Endothelial cell (in vitro differentiated cells): ENCODE measurements at regions not wholly inside any gene's neighbourhood (a gene's known extent, or its start where the extent isn't known, plus 50 kb on each side); places are given as distances from the start of the nearest gene placed in this dataset.

Source experiments
- DNase-seq: peaks from one replicate; pipeline ENCODE4 v3.0.0; 2021; ENCODE audit warnings: low spot score
- H3K27ac Mint-ChIP-seq: one replicate; pipeline ENCODE4 v1.8.0; 2021; ENCODE audit warnings: mixed read lengths, inconsistent platforms; ENCODE audit not compliant: unreplicated experiment
- H3K27me3 Mint-ChIP-seq: one replicate; pipeline ENCODE4 v1.8.0; 2021; ENCODE audit warnings: mild to moderate bottlenecking, moderate library complexity, mixed read lengths, inconsistent platforms; ENCODE audit not compliant: unreplicated experiment
- H3K36me3 Mint-ChIP-seq: one replicate; pipeline ENCODE4 v1.8.0; 2021; ENCODE audit warnings: mild to moderate bottlenecking, low read depth, mixed read lengths, inconsistent platforms; ENCODE audit not compliant: unreplicated experiment
- H3K4me1 Mint-ChIP-seq: one replicate; pipeline ENCODE4 v1.8.0; 2021; ENCODE audit warnings: mild to moderate bottlenecking, mixed read lengths, inconsistent platforms; ENCODE audit not compliant: unreplicated experiment
- H3K4me3 Mint-ChIP-seq: one replicate; pipeline ENCODE4 v1.8.0; 2021; ENCODE audit warnings: mild to moderate bottlenecking, mixed read lengths, inconsistent platforms; ENCODE audit not compliant: unreplicated experiment
- H3K9me3 Mint-ChIP-seq: one replicate; pipeline ENCODE4 v1.8.0; 2021; ENCODE audit warnings: mixed read lengths, inconsistent platforms; ENCODE audit not compliant: unreplicated experiment
- TF ChIP-seq, protein P1 (sequence below): fragments of 200-600 bp; sonication (generic); IDR thresholded peaks from one replicate; pipeline ENCODE4 v1.5.0; 2021; ENCODE audit warnings: antibody characterized with exemption; ENCODE audit not compliant: unreplicated experiment

DNA sequence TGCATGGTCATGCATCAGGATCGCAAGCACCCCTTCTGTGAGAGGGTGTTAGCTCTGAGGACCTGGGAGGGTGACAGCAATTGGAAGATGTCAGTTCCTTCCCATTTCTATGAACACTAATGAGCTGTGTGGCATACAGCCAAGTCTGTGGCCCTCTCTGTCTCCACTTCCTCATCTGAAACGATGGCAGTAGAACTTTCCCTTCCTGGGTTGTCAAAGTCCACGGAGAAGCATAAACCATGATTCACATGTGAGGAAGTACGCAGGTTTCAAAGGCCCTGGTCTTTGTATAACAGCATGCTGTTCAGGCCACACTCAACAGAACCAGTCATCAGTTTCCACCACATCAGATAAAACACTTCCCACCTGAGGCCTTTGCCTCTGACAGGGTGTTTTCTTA lies 167.4 kb upstream of the RAB6C start:
- TF ChIP-seq, protein P1, sequence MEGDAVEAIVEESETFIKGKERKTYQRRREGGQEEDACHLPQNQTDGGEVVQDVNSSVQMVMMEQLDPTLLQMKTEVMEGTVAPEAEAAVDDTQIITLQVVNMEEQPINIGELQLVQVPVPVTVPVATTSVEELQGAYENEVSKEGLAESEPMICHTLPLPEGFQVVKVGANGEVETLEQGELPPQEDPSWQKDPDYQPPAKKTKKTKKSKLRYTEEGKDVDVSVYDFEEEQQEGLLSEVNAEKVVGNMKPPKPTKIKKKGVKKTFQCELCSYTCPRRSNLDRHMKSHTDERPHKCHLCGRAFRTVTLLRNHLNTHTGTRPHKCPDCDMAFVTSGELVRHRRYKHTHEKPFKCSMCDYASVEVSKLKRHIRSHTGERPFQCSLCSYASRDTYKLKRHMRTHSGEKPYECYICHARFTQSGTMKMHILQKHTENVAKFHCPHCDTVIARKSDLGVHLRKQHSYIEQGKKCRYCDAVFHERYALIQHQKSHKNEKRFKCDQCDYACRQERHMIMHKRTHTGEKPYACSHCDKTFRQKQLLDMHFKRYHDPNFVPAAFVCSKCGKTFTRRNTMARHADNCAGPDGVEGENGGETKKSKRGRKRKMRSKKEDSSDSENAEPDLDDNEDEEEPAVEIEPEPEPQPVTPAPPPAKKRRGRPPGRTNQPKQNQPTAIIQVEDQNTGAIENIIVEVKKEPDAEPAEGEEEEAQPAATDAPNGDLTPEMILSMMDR, result no peak
- Mint-ChIP-seq H3K27ac (no peak overlapping the region), H3K4me3 (no peak overlapping the region), H3K36me3 (no peaks in the 10 kb centered on the region), H3K27me3 (peaks cover 1% of the 10 kb centered on the region), H3K9me3 (no peaks in the 10 kb centered on the region), H3K4me1 (peaks cover 2% of the 10 kb centered on the region)
- no peak for DNase-seq

DNA sequence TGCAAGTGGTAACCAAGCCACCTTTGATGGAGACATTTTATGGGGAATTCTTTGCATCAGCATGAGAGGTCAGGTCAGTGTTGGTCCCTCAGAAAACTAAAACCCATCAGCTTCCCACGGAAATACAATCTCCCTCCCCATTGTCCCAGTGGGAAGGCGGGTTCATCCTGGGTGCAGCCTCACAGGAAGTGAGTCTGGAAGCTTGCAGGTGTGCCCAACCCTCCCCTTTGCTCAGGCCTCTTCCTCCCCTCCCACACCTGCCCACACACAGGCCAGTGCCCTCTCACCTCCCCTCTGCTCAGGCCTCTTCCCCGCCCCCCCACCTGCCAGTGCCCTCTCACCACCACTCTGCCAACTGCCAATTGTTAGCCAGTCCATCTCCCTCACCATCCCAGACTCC lies 166.8 kb upstream of the RAB6C start:
- H3K27ac Mint-ChIP-seq, result no peak overlapping the region
- no peaks in the 10 kb centered on the region for H3K36me3 Mint-ChIP-seq
- DNase-seq, result no peak
- H3K9me3 Mint-ChIP-seq, result no peaks in the 10 kb centered on the region
- peaks cover 2% of the 10 kb centered on the region for H3K4me1 Mint-ChIP-seq
- TF ChIP-seq, protein P1, result no peak
- H3K4me3 Mint-ChIP-seq, result no peak overlapping the region
- peaks cover 1% of the 10 kb centered on the region for H3K27me3 Mint-ChIP-seq

DNA sequence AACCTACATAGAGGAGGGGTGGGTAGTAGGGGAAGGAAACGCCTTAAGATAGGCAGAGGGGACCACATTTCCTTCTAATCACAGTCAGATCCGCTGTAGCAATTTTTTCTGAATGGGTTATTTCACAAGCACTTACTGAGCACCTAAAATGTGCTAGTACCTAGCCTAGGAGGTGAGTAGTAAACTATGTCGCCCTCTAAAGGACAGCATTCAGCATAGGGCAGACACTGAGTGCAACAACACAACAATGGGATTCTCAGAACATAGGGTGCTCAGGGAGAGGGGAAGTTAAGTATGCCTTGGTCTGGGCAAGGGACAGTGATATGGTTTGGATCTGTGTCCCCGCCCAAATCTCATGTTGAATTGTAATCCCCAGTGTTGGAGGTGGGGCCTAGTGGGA lies 166.1 kb upstream of the RAB6C start:
- Mint-ChIP-seq H3K27me3 (peaks cover 1% of the 10 kb centered on the region), H3K27ac (no peak overlapping the region), H3K36me3 (no peaks in the 10 kb centered on the region), H3K4me1 (peaks cover 2% of the 10 kb centered on the region), H3K9me3 (no peaks in the 10 kb centered on the region), H3K4me3 (no peak overlapping the region)
- DNase-seq, result no peak
- TF ChIP-seq, protein P1, result no peak

DNA sequence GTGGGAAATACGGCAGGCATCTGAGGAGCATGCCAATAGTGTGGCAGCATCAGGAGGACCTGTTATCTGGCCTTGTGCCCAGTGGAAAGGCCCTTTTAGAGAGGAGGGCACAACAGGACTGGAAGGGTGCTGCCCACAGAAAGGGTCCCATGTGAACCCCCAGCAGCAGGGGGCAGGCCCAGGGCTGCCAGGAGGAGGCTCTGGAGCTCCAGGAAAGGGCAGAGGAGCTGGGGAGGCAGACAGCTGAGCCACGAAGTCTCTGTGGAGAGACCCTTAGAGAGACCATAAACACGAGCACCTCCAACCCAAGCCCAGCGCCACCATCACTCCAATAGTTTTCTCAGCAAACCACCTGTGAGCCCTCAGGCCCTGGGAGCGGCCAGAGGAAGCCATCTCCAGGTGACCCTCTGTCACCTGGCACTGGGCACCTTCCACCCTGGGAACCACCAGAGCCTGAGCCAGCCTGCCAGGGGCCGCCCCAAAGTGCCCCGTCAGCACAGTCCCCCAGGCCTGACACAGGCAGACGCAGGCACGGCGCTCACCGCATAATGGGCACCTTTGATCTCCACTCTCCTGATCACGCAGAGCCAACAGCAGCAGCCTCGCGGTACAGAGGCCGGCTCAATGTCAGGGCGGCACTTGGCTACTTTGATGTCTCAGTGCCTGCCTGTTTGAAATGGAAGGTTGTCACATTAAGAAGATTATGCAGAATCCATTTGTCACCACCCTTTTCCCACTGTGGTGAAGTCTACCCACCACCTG lies 162.5 kb upstream of the RAB6C start:
- peaks cover 1% of the 10 kb centered on the region for H3K27me3 Mint-ChIP-seq
- no peak overlapping the region for H3K4me3 Mint-ChIP-seq
- no peak overlapping the region for H3K27ac Mint-ChIP-seq
- H3K36me3 Mint-ChIP-seq, result no peaks in the 10 kb centered on the region
- no peaks in the 10 kb centered on the region for H3K9me3 Mint-ChIP-seq
- H3K4me1 Mint-ChIP-seq, result peaks cover 2% of the 10 kb centered on the region
- TF ChIP-seq, protein P1, result no peak
- no peak for DNase-seq

DNA sequence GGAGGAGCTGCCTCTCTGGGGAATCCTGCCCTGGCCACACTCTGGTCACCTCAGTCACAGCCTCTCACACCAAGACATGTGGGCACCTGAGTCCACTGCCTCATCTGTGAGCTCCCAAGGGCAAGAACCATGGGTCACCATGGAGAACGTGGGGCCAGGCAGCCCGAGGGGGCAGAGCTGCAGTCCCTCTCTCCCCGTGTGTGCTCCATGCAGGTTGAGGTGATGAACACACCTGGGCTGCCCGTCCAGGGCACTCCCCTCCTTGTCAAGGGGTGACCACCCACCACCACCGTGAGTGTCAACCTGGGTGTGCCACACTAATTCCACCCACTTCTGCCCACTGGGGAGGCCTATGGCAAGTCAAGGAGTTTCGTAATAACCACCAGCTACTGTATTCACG lies 159.6 kb upstream of the RAB6C start:
- H3K4me1 Mint-ChIP-seq, result no peaks in the 10 kb centered on the region
- DNase-seq, result no peak
- no peaks in the 10 kb centered on the region for H3K36me3 Mint-ChIP-seq
- H3K4me3 Mint-ChIP-seq, result no peak overlapping the region
- TF ChIP-seq, protein P1, result no peak
- no peaks in the 10 kb centered on the region for H3K9me3 Mint-ChIP-seq
- peaks cover 1% of the 10 kb centered on the region for H3K27me3 Mint-ChIP-seq
- H3K27ac Mint-ChIP-seq, result no peak overlapping the region
